GM19043 (cell line): ENCODE measurements at regions not wholly inside any gene's neighbourhood (a gene's known extent, or its start where the extent isn't known, plus 50 kb on each side); places are given as distances from the start of the nearest gene placed in this dataset.

Experiments used
- ATAC-seq: cut with Tn5 transposase; IDR thresholded peaks from one replicate; pipeline ENCODE4 v1.9.1; 2021; ENCODE audit warnings: low read depth; ENCODE audit not compliant: unreplicated experiment

- no peak for ATAC-seq
These were observed 102.4 kb downstream of the ACKR3 start for GRCh38 chr2:236671896-236672562.

- no peak for ATAC-seq
These were observed 103.0 kb downstream of the ACKR3 start for GRCh38 chr2:236672606-236673005.

- ATAC-seq: no peak
These were observed 103.6 kb downstream of the ACKR3 start for GRCh38 chr2:236673126-236673822.

GRCh38 chr2:236673823-236674185 lies 104.2 kb downstream of the ACKR3 start:
- ATAC-seq: no peak

- ATAC-seq: no peak
These were observed 104.6 kb downstream of the ACKR3 start for GRCh38 chr2:236674238-236674637.

GRCh38 chr2:236674646-236675045 lies 105.0 kb downstream of the ACKR3 start:
- ATAC-seq: no peak

GRCh38 chr2:236675051-236675450 lies 105.4 kb downstream of the ACKR3 start:
- no peak for ATAC-seq

GRCh38 chr2:236675526-236675925 lies 105.9 kb downstream of the ACKR3 start:
- no peak for ATAC-seq

GRCh38 chr2:236676136-236676873 lies 106.7 kb downstream of the ACKR3 start:
- ATAC-seq: no peak

- ATAC-seq: no peak
These were observed 107.7 kb downstream of the ACKR3 start for GRCh38 chr2:236677368-236677767.

GRCh38 chr2:236678307-236678975 lies 108.8 kb downstream of the ACKR3 start:
- ATAC-seq: no peak

- no peak for ATAC-seq
These were observed 110.5 kb downstream of the ACKR3 start for GRCh38 chr2:236679884-236680860.

- ATAC-seq: no peak
These were observed 113.2 kb downstream of the ACKR3 start for GRCh38 chr2:236682651-236683422.

- no peak for ATAC-seq
These were observed 115.1 kb downstream of the ACKR3 start for GRCh38 chr2:236684504-236685256.

GRCh38 chr2:236685361-236685760 lies 115.7 kb downstream of the ACKR3 start:
- no peak for ATAC-seq

- ATAC-seq: no peak
These were observed 116.4 kb downstream of the ACKR3 start for GRCh38 chr2:236685979-236686520.

- no peak for ATAC-seq
These were observed 116.9 kb downstream of the ACKR3 start for GRCh38 chr2:236686561-236686960.

- ATAC-seq: no peak
These were observed 117.8 kb downstream of the ACKR3 start for GRCh38 chr2:236687296-236687965.
